Smooth muscle cell (in vitro differentiated cells): ENCODE measurements at regions not wholly inside any gene's neighbourhood (a gene's known extent, or its start where the extent isn't known, plus 50 kb on each side); places are given as distances from the start of the nearest gene placed in this dataset.

ENCODE experiments used
- DNase-seq: peaks from one replicate; lab custom pipeline; 2025; ENCODE audit not compliant: unreplicated experiment; lab: John Stamatoyannopoulos, UW
- H2AFZ ChIP-seq: fragments of 200-600 bp; sonication (generic); 2 replicates; pipeline ENCODE4 v1.6.0; 2016; ENCODE audit warnings: antibody characterized with exemption, low read depth, mild to moderate bottlenecking
- H3F3A ChIP-seq: fragments of 200-600 bp; sonication (generic); 2 replicates; pipeline ENCODE4 v1.6.0; 2017; ENCODE audit warnings: antibody characterized with exemption, low read depth
- H3K27ac ChIP-seq: fragments of 200-600 bp; sonication (generic); 2 replicates; pipeline ENCODE4 v1.5.1; 2016; ENCODE audit warnings: low read depth, mild to moderate bottlenecking
- H3K27me3 ChIP-seq: fragments of 200-600 bp; sonication (generic); 2 replicates; pipeline ENCODE4 v1.6.1; 2016; ENCODE audit warnings: low read depth, mild to moderate bottlenecking
- H3K36me3 ChIP-seq: fragments of 200-600 bp; sonication (generic); 2 replicates; pipeline ENCODE4 v1.5.1; 2016; ENCODE audit warnings: low read depth
- H3K4me1 ChIP-seq: fragments of 200-600 bp; sonication (generic); 2 replicates; pipeline ENCODE4 v1.5.1; 2016; ENCODE audit warnings: low read depth
- H3K4me2 ChIP-seq: fragments of 200-600 bp; sonication (generic); 2 replicates; pipeline ENCODE4 v1.6.0; 2016; ENCODE audit warnings: mild to moderate bottlenecking
- H3K4me3 ChIP-seq: fragments of 200-600 bp; sonication (generic); 2 replicates; pipeline ENCODE4 v1.5.1; 2016; ENCODE audit warnings: mild to moderate bottlenecking
- H3K79me2 ChIP-seq: fragments of 200-600 bp; sonication (generic); 2 replicates; pipeline ENCODE4 v1.6.0; 2016; ENCODE audit warnings: low read depth, mild to moderate bottlenecking
- H3K9ac ChIP-seq: fragments of 200-600 bp; sonication (generic); 2 replicates; pipeline ENCODE4 v1.6.0; 2016; ENCODE audit warnings: low read depth
- H3K9me3 ChIP-seq: fragments of 200-600 bp; sonication (generic); replicated peaks from 2 replicates; pipeline ENCODE4 v1.5.1; 2016; ENCODE audit warnings: low read depth
- H4K20me1 ChIP-seq: fragments of 200-600 bp; sonication (generic); 2 replicates; pipeline ENCODE4 v1.6.0; 2016; ENCODE audit warnings: low read depth
- CTCF ChIP-seq: fragments of 200-600 bp; sonication (generic); IDR thresholded peaks from 2 replicates; pipeline ENCODE4 v1.5.1; 2017; ENCODE audit warnings: borderline replicate concordance, mild to moderate bottlenecking, antibody characterized with exemption; ENCODE audit not compliant: insufficient read depth, poor library complexity, severe bottlenecking
- WGBS: methylation state at CpG from one replicate; pipeline ENCODE4 v1.1.7; 2016; ENCODE audit warnings: low lambda C conversion rate; 5-methylcytosine and 5-hydroxymethylcytosine counted together

DNA sequence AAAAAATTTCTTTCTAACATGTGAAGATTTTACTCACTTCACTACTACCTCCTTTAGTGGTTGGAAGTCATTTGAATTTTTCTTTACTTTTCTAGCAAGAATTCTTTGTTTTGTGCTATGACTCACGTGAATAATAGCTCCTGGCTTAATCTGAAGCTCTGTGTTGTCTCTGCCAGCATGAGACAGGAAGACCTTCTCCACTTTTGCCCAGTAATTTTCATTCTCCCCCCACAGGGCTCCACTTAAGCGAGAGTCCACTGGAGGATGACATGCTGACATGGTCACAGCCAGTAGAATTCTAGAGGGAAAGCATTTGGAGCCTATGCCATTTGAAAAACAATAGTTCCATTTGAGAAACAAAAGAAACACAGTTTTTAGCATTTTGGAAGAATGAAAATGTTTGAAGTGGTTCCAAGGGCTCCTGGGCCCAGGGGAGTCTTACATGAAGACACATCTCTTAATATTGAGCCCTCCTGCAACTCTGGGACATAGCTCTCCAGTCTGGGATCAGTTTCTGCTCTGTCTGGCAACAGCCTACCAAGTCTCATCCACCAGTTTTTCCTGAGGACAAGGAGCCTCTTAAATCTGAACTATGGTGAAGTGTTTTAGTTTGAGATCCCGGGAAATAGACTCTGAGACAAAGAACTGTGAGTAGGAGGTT, 231.4 kb downstream of the PAX1 start:
- no peaks in the 10 kb centered on the region for H3K4me1 ChIP-seq
- TF ChIP-seq CTCF = no peak
- no peaks in the 10 kb centered on the region for H3K36me3 ChIP-seq
- H4K20me1 ChIP-seq = no peaks in the 10 kb centered on the region
- H3K9me3 ChIP-seq = no peaks in the 10 kb centered on the region
- 28% methylated on average over 3 of the region's 3 CpGs for WGBS
- no peak overlapping the region for H3K27ac ChIP-seq
- no peak overlapping the region for H3K4me2 ChIP-seq
- H3K4me3 ChIP-seq = no peak overlapping the region
- no peaks in the 10 kb centered on the region for H3K79me2 ChIP-seq
- no peak overlapping the region for H3K9ac ChIP-seq
- no peaks in the 10 kb centered on the region for H3K27me3 ChIP-seq
- H3F3A ChIP-seq = no peaks in the 10 kb centered on the region
- DNase-seq = no peak
- H2AFZ ChIP-seq = no peak overlapping the region

DNA sequence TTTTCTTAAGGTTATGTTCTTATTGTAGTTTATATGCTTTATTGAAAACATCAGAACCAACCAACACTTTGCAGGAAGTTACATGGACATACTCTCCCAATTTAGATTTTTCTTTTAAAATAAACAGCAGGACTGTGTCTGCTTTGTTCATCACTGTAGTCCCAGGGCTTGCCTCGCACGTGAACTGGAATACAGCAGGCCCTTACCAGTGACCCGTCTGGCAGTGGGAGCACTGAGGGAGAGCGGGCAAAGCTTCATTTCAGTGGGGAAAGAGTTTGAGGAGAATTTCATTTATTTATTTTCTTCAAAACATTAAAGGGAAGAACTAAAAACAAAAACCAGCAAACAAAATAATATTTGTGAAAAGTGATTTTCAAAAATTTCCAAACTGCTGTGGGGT, 230.8 kb downstream of the PAX1 start:
- Histone ChIP-seq H3K4me3 (no peak overlapping the region), H3K79me2 (no peaks in the 10 kb centered on the region), H2AFZ (no peak overlapping the region), H3K9ac (no peak overlapping the region), H3F3A (no peaks in the 10 kb centered on the region), H4K20me1 (no peaks in the 10 kb centered on the region), H3K27ac (no peak overlapping the region), H3K4me2 (no peak overlapping the region), H3K4me1 (no peaks in the 10 kb centered on the region), H3K27me3 (no peaks in the 10 kb centered on the region), H3K9me3 (no peaks in the 10 kb centered on the region), H3K36me3 (no peaks in the 10 kb centered on the region)
- no peak for TF ChIP-seq CTCF
- WGBS = 64% methylated on average over 4 of the region's 4 CpGs
- DNase-seq = no peak

GRCh38 chr20:21933526-21933925, 228.1 kb downstream of the PAX1 start:
- no peak overlapping the region for H3K4me3 ChIP-seq
- no peaks in the 10 kb centered on the region for H3K27me3 ChIP-seq
- whole genome bisulfite sequencing = 95% methylated on average over 3 of the region's 3 CpGs
- no peak overlapping the region for H3K27ac ChIP-seq
- H3K9ac ChIP-seq = no peak overlapping the region
- H3K79me2 ChIP-seq = no peaks in the 10 kb centered on the region
- no peaks in the 10 kb centered on the region for H3K4me1 ChIP-seq
- no peaks in the 10 kb centered on the region for H3K36me3 ChIP-seq
- H3F3A ChIP-seq = no peaks in the 10 kb centered on the region
- no peak overlapping the region for H2AFZ ChIP-seq
- H3K4me2 ChIP-seq = no peak overlapping the region
- no peaks in the 10 kb centered on the region for H4K20me1 ChIP-seq
- DNase-seq = no peak
- no peaks in the 10 kb centered on the region for H3K9me3 ChIP-seq
- no peak for TF ChIP-seq CTCF

GRCh38 chr20:21921251-21921650, 215.8 kb downstream of the PAX1 start:
- H3K9me3 ChIP-seq = no peaks in the 10 kb centered on the region
- no peak for DNase-seq
- H4K20me1 ChIP-seq = no peaks in the 10 kb centered on the region
- H3K4me1 ChIP-seq = no peaks in the 10 kb centered on the region
- H3K79me2 ChIP-seq = no peaks in the 10 kb centered on the region
- H3K9ac ChIP-seq = no peak overlapping the region
- 87% methylated on average over 5 of the region's 5 CpGs for WGBS
- TF ChIP-seq CTCF = no peak
- H3K4me3 ChIP-seq = no peak overlapping the region
- no peak overlapping the region for H3K27ac ChIP-seq
- no peak overlapping the region for H3K4me2 ChIP-seq
- H3K36me3 ChIP-seq = no peaks in the 10 kb centered on the region
- no peaks in the 10 kb centered on the region for H3K27me3 ChIP-seq
- no peak overlapping the region for H2AFZ ChIP-seq
- no peaks in the 10 kb centered on the region for H3F3A ChIP-seq
